Fibroblast of lung (primary cell): ENCODE measurements at regions not wholly inside any gene's neighbourhood (a gene's known extent, or its start where the extent isn't known, plus 50 kb on each side); places are given as distances from the start of the nearest gene placed in this dataset.

Experiments
- CTCF ChIP-seq, 2 donors: IDR thresholded peaks in 1 of 2; conservative IDR thresholded peaks in 1 of 2; 1 replicate in 1 of 2; 2 replicates in 1 of 2; pipeline ENCODE4 v1.5.1; 2011 to 2012; ENCODE audit warnings: low read length in 2 of 2, control low read depth in 1 of 2, inconsistent platforms in 1 of 2, low read depth in 1 of 2, mild to moderate bottlenecking in 1 of 2
- EZH2 ChIP-seq: IDR thresholded peaks from 2 replicates; pipeline ENCODE4 v1.5.1; 2012; ENCODE audit warnings: low read length, control low read depth, mild to moderate bottlenecking; ENCODE audit errors: missing control alignments

- TF ChIP-seq CTCF (conservative IDR thresholded peaks at IDR 0.05 in 1 of 2, IDR thresholded peaks at IDR 0.05 in 1 of 2; ENCODE audit: low read depth in 1 of 2, low read length in 2 of 2) (no peak), EZH2 (no peak)
Measured at GRCh38 chr2:217615171-217615570, 387.6 kb downstream of the TNS1 start.
